Activated CD4-positive, alpha-beta T cell treated with anti-CD3 and anti-CD28 coated beads, Interleukin-2, amount 10 ng/mL, durations not matched to agents 7 days and 5 days (primary cell): ENCODE measurements at regions not wholly inside any gene's neighbourhood (a gene's known extent, or its start where the extent isn't known, plus 50 kb on each side); places are given as distances from the start of the nearest gene placed in this dataset.

Experiments used
- CTCF ChIA-PET: fragments of 350-600 bp; sonication (Branson Sonifier 250); formaldehyde crosslinking; loops from one replicate; lab custom pipeline; 2021; ENCODE audit warnings: antibody characterized with exemption; lab: Charles Lee
- POLR2A ChIA-PET: fragments of 350-600 bp; sonication (Branson Sonifier 250); formaldehyde crosslinking; loops from one replicate; lab custom pipeline; 2021; ENCODE audit warnings: antibody characterized with exemption; lab: Charles Lee
- DNase-seq: peaks from one replicate; pipeline ENCODE4 v3.0.0-alpha.2; 2020
- H3K27ac Mint-ChIP-seq: one replicate; pipeline ENCODE4 v1.8.0; 2021; ENCODE audit warnings: mild to moderate bottlenecking, moderate library complexity, mixed read lengths
- H3K27me3 Mint-ChIP-seq: one replicate; pipeline ENCODE4 v1.8.0; 2021; ENCODE audit warnings: mixed read lengths
- H3K36me3 Mint-ChIP-seq: one replicate; pipeline ENCODE4 v1.8.0; 2021; ENCODE audit warnings: low read depth, mixed read lengths
- H3K4me1 Mint-ChIP-seq: one replicate; pipeline ENCODE4 v1.8.0; 2021; ENCODE audit warnings: mixed read lengths
- H3K4me3 Mint-ChIP-seq: one replicate; pipeline ENCODE4 v1.8.0; 2021; ENCODE audit warnings: mild to moderate bottlenecking, moderate library complexity, mixed read lengths
- H3K9me3 Mint-ChIP-seq: one replicate; pipeline ENCODE4 v1.8.0; 2021; ENCODE audit warnings: mixed read lengths

DNA sequence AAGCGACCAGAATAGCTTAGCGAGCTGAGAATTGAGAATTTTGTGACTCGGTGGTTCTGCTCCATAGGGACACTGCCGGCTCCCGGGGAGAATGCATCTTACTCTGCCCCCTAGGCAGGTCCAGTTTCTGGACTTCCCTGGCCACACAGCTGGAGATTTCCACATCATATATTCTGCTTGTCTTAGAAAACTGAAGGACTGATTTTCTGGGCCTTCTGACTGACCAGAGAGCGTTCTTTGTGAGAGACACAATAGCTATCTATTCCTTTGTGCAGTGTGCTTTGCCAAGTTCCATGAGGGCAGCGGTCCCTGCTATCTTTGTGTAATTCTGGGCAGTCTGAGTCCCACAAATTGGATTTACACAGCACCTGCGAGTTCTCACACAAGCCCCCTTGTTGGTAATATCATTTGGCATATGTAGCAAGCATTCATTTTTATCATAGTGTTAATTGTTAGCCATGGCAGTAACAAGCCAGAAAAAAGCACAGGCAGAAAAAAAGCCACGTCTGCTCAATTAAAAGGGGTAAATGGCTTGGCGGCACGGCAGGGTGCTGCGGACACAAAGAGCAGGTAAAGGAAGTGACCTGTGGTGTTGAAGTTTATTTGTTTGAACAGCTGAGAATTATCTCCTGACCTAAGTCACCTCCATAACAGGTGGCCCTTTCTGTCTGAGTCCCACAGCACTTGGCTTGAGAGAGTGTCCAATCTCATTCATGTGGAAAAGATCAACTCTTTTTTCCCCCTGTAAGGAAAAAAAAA lies 688.7 kb downstream of the TUSC7 start:
- Mint-ChIP-seq H3K27me3 (no peaks in the 10 kb centered on the region), H3K27ac (no peak overlapping the region), H3K4me3 (no peak overlapping the region), H3K36me3 (no peaks in the 10 kb centered on the region), H3K9me3 (no peaks in the 10 kb centered on the region), H3K4me1 (no peaks in the 10 kb centered on the region)
- ChIA-PET CTCF (no interaction called here), POLR2A (no interaction called here)
- DNase-seq, result no peak

- CTCF ChIA-PET, result no interaction called here
- no peak for DNase-seq
Measured at GRCh38 chr3:117399311-117400078, 689.9 kb downstream of the TUSC7 start.

DNA sequence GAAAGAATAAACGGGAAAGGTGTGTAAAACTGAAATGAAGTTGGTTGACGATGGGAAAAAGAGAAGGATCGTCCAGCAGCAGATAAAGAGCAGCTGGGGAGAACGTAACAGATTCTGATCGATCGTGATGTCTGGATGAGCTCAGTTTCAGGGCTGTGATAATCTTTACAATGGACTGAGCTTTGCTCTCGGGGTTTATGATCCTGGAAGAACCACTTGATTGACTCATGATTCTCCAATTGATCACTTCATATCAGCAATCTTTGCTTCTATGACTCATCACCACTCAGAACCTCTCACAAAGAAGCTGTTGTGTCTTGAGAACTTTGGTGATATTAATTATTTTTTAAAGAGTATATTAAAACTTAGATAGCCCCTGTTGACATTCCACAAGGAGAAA lies 690.7 kb downstream of the TUSC7 start:
- Mint-ChIP-seq H3K36me3 (no peaks in the 10 kb centered on the region), H3K4me1 (no peaks in the 10 kb centered on the region), H3K27ac (no peak overlapping the region), H3K9me3 (no peaks in the 10 kb centered on the region), H3K4me3 (no peak overlapping the region), H3K27me3 (no peaks in the 10 kb centered on the region)
- ChIA-PET POLR2A (no interaction called here), CTCF (no interaction called here)
- DNase-seq, result no peak

More at GRCh38 chr3:117399311-117400078, 689.9 kb downstream of the TUSC7 start:
- H3K27me3 Mint-ChIP-seq, result no peaks in the 10 kb centered on the region
- no peaks in the 10 kb centered on the region for H3K36me3 Mint-ChIP-seq
- H3K4me3 Mint-ChIP-seq, result no peak overlapping the region
- no peak overlapping the region for H3K27ac Mint-ChIP-seq
- POLR2A ChIA-PET, result no interaction called here
- H3K9me3 Mint-ChIP-seq, result no peaks in the 10 kb centered on the region
- no peaks in the 10 kb centered on the region for H3K4me1 Mint-ChIP-seq

GRCh38 chr3:117404141-117404540 lies 694.6 kb downstream of the TUSC7 start:
- POLR2A ChIA-PET, result no interaction called here

GRCh38 chr3:117404730-117405129 lies 695.2 kb downstream of the TUSC7 start:
- no peak for DNase-seq
- ChIA-PET CTCF (no interaction called here), POLR2A (no interaction called here)
- no peak overlapping the region for H3K27ac Mint-ChIP-seq
- no peaks in the 10 kb centered on the region for H3K27me3 Mint-ChIP-seq
- no peaks in the 10 kb centered on the region for H3K9me3 Mint-ChIP-seq
- H3K4me1 Mint-ChIP-seq, result no peaks in the 10 kb centered on the region
- no peaks in the 10 kb centered on the region for H3K36me3 Mint-ChIP-seq
- H3K4me3 Mint-ChIP-seq, result no peak overlapping the region

More at GRCh38 chr3:117404141-117404540, 694.6 kb downstream of the TUSC7 start:
- CTCF ChIA-PET, result no interaction called here
- Mint-ChIP-seq H3K36me3 (no peaks in the 10 kb centered on the region), H3K4me3 (no peak overlapping the region), H3K4me1 (no peaks in the 10 kb centered on the region), H3K9me3 (no peaks in the 10 kb centered on the region), H3K27me3 (no peaks in the 10 kb centered on the region), H3K27ac (no peak overlapping the region)
- no peak for DNase-seq

GRCh38 chr3:117405359-117405758 lies 695.8 kb downstream of the TUSC7 start:
- no peaks in the 10 kb centered on the region for H3K4me1 Mint-ChIP-seq
- H3K27ac Mint-ChIP-seq, result no peak overlapping the region
- CTCF ChIA-PET, result no interaction called here
- no peak overlapping the region for H3K4me3 Mint-ChIP-seq
- no peak for DNase-seq
- H3K36me3 Mint-ChIP-seq, result no peaks in the 10 kb centered on the region
- H3K27me3 Mint-ChIP-seq, result no peaks in the 10 kb centered on the region
- POLR2A ChIA-PET, result no interaction called here
- no peaks in the 10 kb centered on the region for H3K9me3 Mint-ChIP-seq

GRCh38 chr3:117407317-117407716 lies 697.7 kb downstream of the TUSC7 start:
- H3K27me3 Mint-ChIP-seq, result no peaks in the 10 kb centered on the region
- CTCF ChIA-PET, result no interaction called here

GRCh38 chr3:117408811-117409210 lies 699.2 kb downstream of the TUSC7 start:
- Mint-ChIP-seq H3K27ac (no peak overlapping the region), H3K36me3 (no peaks in the 10 kb centered on the region), H3K9me3 (no peaks in the 10 kb centered on the region), H3K4me3 (no peak overlapping the region), H3K27me3 (no peaks in the 10 kb centered on the region), H3K4me1 (no peaks in the 10 kb centered on the region)
- DNase-seq, result no peak
- ChIA-PET CTCF (no interaction called here), POLR2A (no interaction called here)

More at GRCh38 chr3:117407317-117407716, 697.7 kb downstream of the TUSC7 start:
- no peaks in the 10 kb centered on the region for H3K4me1 Mint-ChIP-seq
- POLR2A ChIA-PET, result no interaction called here
- H3K9me3 Mint-ChIP-seq, result no peaks in the 10 kb centered on the region
- DNase-seq, result no peak
- no peak overlapping the region for H3K27ac Mint-ChIP-seq
- H3K36me3 Mint-ChIP-seq, result no peaks in the 10 kb centered on the region
- H3K4me3 Mint-ChIP-seq, result no peak overlapping the region

GRCh38 chr3:117409256-117409655 lies 699.7 kb downstream of the TUSC7 start:
- ChIA-PET CTCF (no interaction called here), POLR2A (no interaction called here)
- no peaks in the 10 kb centered on the region for H3K27me3 Mint-ChIP-seq
- H3K4me1 Mint-ChIP-seq, result no peaks in the 10 kb centered on the region
- H3K9me3 Mint-ChIP-seq, result no peaks in the 10 kb centered on the region
- no peak overlapping the region for H3K27ac Mint-ChIP-seq
- no peak for DNase-seq
- no peaks in the 10 kb centered on the region for H3K36me3 Mint-ChIP-seq
- H3K4me3 Mint-ChIP-seq, result no peak overlapping the region

GRCh38 chr3:117409701-117410459 lies 700.3 kb downstream of the TUSC7 start:
- Mint-ChIP-seq H3K36me3 (no peaks in the 10 kb centered on the region), H3K27me3 (no peaks in the 10 kb centered on the region), H3K27ac (no peak overlapping the region), H3K4me3 (no peak overlapping the region), H3K9me3 (no peaks in the 10 kb centered on the region), H3K4me1 (no peaks in the 10 kb centered on the region)
- CTCF ChIA-PET, result no interaction called here
- POLR2A ChIA-PET, result no interaction called here
- DNase-seq, result no peak

GRCh38 chr3:117411971-117412370 lies 702.4 kb downstream of the TUSC7 start:
- H3K9me3 Mint-ChIP-seq, result no peaks in the 10 kb centered on the region
- no peaks in the 10 kb centered on the region for H3K36me3 Mint-ChIP-seq
- POLR2A ChIA-PET, result no interaction called here
- CTCF ChIA-PET, result no interaction called here
- no peak overlapping the region for H3K4me3 Mint-ChIP-seq
- H3K4me1 Mint-ChIP-seq, result no peaks in the 10 kb centered on the region
- DNase-seq, result no peak
- H3K27me3 Mint-ChIP-seq, result no peaks in the 10 kb centered on the region
- H3K27ac Mint-ChIP-seq, result no peak overlapping the region

DNA sequence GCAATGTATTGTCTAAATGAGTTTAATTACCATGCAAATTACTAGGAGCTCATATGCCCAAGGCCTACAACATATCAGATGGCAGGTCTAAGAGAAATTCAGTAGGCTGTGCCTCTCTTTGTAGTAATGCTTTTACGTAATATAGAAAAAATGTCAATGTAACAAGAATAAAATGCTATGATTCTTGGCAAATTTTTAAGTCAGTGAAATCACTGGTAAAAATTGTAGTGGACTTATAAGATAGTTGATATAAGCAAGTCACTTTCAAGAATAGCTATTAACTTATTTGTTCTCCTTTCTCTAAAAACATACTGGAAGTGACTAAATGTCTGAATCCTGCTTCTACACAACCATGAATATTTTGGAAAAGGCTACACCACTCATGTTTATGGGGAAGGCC lies 707.8 kb downstream of the TUSC7 start:
- no peak for DNase-seq
- H3K36me3 Mint-ChIP-seq, result no peaks in the 10 kb centered on the region
- no peak overlapping the region for H3K27ac Mint-ChIP-seq
- H3K27me3 Mint-ChIP-seq, result no peaks in the 10 kb centered on the region
- no peaks in the 10 kb centered on the region for H3K9me3 Mint-ChIP-seq
- POLR2A ChIA-PET, result no interaction called here
- H3K4me3 Mint-ChIP-seq, result no peak overlapping the region
- CTCF ChIA-PET, result no interaction called here
- no peaks in the 10 kb centered on the region for H3K4me1 Mint-ChIP-seq

- Mint-ChIP-seq H3K4me1 (no peaks in the 10 kb centered on the region), H3K36me3 (no peaks in the 10 kb centered on the region), H3K9me3 (no peaks in the 10 kb centered on the region), H3K27me3 (no peaks in the 10 kb centered on the region), H3K27ac (no peak overlapping the region), H3K4me3 (no peak overlapping the region)
- CTCF ChIA-PET, result interaction anchor here (0.5 kb wide), 1 partner anchor 321 kb away, joined by 4 read pairs; no protein-coding TSS in a partner anchor
- POLR2A ChIA-PET, result no interaction called here
- DNase-seq, result no peak
Measured at GRCh38 chr3:117427081-117427480, 717.5 kb downstream of the TUSC7 start.
